Glutamatergic neuron (in vitro differentiated cells): ENCODE measurements at regions not wholly inside any gene's neighbourhood (a gene's known extent, or its start where the extent isn't known, plus 50 kb on each side); places are given as distances from the start of the nearest gene placed in this dataset.

Experiments
- DNase-seq: peaks from one replicate; pipeline ENCODE4 v3.0.0; 2022
- H3K27ac Mint-ChIP-seq: one replicate; pipeline ENCODE4 v1.8.0; 2020; ENCODE audit warnings: mild to moderate bottlenecking, mixed read lengths, inconsistent platforms; ENCODE audit not compliant: unreplicated experiment
- H3K27me3 Mint-ChIP-seq: one replicate; pipeline ENCODE4 v1.8.0; 2020; ENCODE audit warnings: mild to moderate bottlenecking, moderate library complexity, mixed read lengths, inconsistent platforms; ENCODE audit not compliant: unreplicated experiment
- H3K36me3 Mint-ChIP-seq: one replicate; pipeline ENCODE4 v1.8.0; 2020; ENCODE audit warnings: mild to moderate bottlenecking, mixed read lengths, inconsistent platforms; ENCODE audit not compliant: unreplicated experiment
- H3K4me1 Mint-ChIP-seq: one replicate; pipeline ENCODE4 v1.8.0; 2020; ENCODE audit warnings: mild to moderate bottlenecking, low read depth, mixed read lengths, inconsistent platforms; ENCODE audit not compliant: unreplicated experiment
- H3K4me3 Mint-ChIP-seq: one replicate; pipeline ENCODE4 v1.8.0; 2020; ENCODE audit warnings: mild to moderate bottlenecking, mixed read lengths, inconsistent platforms; ENCODE audit not compliant: unreplicated experiment
- H3K9me3 Mint-ChIP-seq: one replicate; pipeline ENCODE4 v1.8.0; 2020; ENCODE audit warnings: mild to moderate bottlenecking, moderate library complexity, mixed read lengths, inconsistent platforms; ENCODE audit not compliant: unreplicated experiment
- TF ChIP-seq, protein P1 (sequence below): fragments of 200-600 bp; sonication (generic); IDR thresholded peaks from one replicate; pipeline ENCODE4 v1.5.0; 2021; ENCODE audit not compliant: partially characterized antibody, unreplicated experiment

- no peaks in the 10 kb centered on the region for H3K27me3 Mint-ChIP-seq
- H3K27ac Mint-ChIP-seq, result no peak overlapping the region
- no peaks in the 10 kb centered on the region for H3K9me3 Mint-ChIP-seq
- H3K36me3 Mint-ChIP-seq, result no peaks in the 10 kb centered on the region
- H3K4me1 Mint-ChIP-seq, result peaks cover 15% of the 10 kb centered on the region
- TF ChIP-seq, protein P1, sequence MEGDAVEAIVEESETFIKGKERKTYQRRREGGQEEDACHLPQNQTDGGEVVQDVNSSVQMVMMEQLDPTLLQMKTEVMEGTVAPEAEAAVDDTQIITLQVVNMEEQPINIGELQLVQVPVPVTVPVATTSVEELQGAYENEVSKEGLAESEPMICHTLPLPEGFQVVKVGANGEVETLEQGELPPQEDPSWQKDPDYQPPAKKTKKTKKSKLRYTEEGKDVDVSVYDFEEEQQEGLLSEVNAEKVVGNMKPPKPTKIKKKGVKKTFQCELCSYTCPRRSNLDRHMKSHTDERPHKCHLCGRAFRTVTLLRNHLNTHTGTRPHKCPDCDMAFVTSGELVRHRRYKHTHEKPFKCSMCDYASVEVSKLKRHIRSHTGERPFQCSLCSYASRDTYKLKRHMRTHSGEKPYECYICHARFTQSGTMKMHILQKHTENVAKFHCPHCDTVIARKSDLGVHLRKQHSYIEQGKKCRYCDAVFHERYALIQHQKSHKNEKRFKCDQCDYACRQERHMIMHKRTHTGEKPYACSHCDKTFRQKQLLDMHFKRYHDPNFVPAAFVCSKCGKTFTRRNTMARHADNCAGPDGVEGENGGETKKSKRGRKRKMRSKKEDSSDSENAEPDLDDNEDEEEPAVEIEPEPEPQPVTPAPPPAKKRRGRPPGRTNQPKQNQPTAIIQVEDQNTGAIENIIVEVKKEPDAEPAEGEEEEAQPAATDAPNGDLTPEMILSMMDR, result no peak
- DNase-seq, result no peak
- H3K4me3 Mint-ChIP-seq, result no peak overlapping the region
Observed at GRCh38 chr1:199149591-199149990, 510.8 kb downstream of the PTPRC start.

DNA sequence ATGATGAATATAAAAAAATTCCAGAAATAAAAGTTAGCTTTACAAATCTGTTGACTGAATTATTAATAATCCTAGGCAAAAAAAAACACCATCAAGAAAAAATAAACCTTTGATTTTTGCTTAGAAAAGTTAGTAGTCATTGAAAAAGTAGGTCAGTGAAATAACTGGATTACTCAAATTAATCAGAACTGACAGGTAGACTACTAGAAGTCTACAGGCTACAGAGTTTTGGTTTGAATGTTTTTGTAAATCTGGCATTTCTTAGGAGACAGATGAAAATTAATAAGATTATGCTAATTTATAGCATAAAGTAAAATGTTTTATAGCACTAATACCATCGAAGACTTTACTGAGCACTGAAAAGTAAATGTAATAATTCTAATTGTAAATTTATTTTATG is 511.9 kb downstream of the PTPRC start:
- TF ChIP-seq, protein P1, result no peak
- no peak overlapping the region for H3K4me3 Mint-ChIP-seq
- no peaks in the 10 kb centered on the region for H3K9me3 Mint-ChIP-seq
- H3K27me3 Mint-ChIP-seq, result no peaks in the 10 kb centered on the region
- H3K27ac Mint-ChIP-seq, result no peak overlapping the region
- peaks cover 15% of the 10 kb centered on the region for H3K4me1 Mint-ChIP-seq
- DNase-seq, result no peak
- no peaks in the 10 kb centered on the region for H3K36me3 Mint-ChIP-seq

GRCh38 chr1:199151634-199152425 is 513.0 kb downstream of the PTPRC start:
- peak overlapping the region; percentile 82 for H3K27ac Mint-ChIP-seq
- no peaks in the 10 kb centered on the region for H3K36me3 Mint-ChIP-seq
- H3K27me3 Mint-ChIP-seq, result no peaks in the 10 kb centered on the region
- H3K4me3 Mint-ChIP-seq, result peak overlapping the region; percentile 63
- H3K9me3 Mint-ChIP-seq, result no peaks in the 10 kb centered on the region
- TF ChIP-seq, protein P1, result no peak
- no peak for DNase-seq
- H3K4me1 Mint-ChIP-seq, result peaks cover 15% of the 10 kb centered on the region

DNA sequence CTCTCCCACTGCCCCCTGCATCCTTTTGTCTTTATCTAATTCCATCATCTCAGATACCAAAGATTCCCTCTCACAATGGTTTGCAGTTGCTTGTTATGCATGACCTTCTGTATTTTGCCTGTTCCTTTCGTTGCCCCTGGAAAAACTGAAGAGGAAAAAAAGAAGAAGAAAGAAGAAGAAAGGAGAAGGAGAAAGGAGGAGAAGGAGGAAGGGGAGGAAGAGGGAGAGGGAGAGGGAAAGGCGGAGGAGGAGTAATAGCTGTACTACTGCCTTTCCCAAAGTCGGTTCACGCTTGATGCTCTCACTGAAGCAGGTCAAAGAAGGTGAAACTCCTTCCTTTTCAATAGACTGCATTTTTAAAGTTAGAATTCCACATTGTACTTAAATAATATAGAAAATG is 513.8 kb downstream of the PTPRC start:
- Mint-ChIP-seq H3K4me3 (peak overlapping the region; percentile 16), H3K27ac (peak overlapping the region; percentile 64), H3K27me3 (no peaks in the 10 kb centered on the region), H3K36me3 (no peaks in the 10 kb centered on the region), H3K4me1 (peaks cover 18% of the 10 kb centered on the region), H3K9me3 (no peaks in the 10 kb centered on the region)
- TF ChIP-seq, protein P1, result no peak
- DNase-seq, result no peak
